Astrocyte of the spinal cord (primary cell): ENCODE measurements at regions not wholly inside any gene's neighbourhood (a gene's known extent, or its start where the extent isn't known, plus 50 kb on each side); places are given as distances from the start of the nearest gene placed in this dataset.

Source experiments
- DNase-seq: peaks from one replicate; pipeline ENCODE4 v3.0.0; 2011; ENCODE audit warnings: low read depth, low spot score
- H3K4me3 ChIP-seq: 2 replicates; pipeline ENCODE4 v1.5.1; 2011; ENCODE audit warnings: low read depth, mild to moderate bottlenecking, low read length, moderate library complexity
- in situ Hi-C: cut with HindIII; loops from 2 replicates; pipeline ENCODE4 v1.10.0; 2017; ENCODE audit warnings: low sequenced_read_pairs
- TF ChIP-seq, protein P1 (sequence below): IDR thresholded peaks from 2 replicates; pipeline ENCODE4 v1.5.1; 2012; ENCODE audit warnings: low read depth, mild to moderate bottlenecking, low read length, inconsistent platforms

DNA sequence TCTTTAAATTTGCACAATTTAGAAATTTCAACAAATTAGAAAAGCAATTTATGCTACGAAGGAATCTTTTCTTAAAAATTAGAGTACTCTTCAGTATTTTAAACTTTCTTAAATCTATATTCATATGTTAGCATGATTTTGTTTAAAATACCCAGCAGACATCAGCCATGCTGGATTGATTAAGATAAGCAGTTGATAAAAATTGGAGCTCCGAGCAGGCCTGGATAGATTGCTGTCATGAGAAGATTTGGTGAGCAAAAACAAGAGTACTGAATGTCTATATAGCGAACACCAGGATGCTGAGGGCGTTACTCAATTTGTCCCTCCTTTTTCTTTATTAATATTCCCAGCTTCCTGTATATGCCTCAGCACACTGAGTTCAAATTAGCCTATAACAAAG, 108.4 kb upstream of the SLC35B3 start:
- no peak for DNase-seq
- in situ Hi-C loops, result no loop called here
- no peak overlapping the region for H3K4me3 ChIP-seq
- TF ChIP-seq, protein P1, sequence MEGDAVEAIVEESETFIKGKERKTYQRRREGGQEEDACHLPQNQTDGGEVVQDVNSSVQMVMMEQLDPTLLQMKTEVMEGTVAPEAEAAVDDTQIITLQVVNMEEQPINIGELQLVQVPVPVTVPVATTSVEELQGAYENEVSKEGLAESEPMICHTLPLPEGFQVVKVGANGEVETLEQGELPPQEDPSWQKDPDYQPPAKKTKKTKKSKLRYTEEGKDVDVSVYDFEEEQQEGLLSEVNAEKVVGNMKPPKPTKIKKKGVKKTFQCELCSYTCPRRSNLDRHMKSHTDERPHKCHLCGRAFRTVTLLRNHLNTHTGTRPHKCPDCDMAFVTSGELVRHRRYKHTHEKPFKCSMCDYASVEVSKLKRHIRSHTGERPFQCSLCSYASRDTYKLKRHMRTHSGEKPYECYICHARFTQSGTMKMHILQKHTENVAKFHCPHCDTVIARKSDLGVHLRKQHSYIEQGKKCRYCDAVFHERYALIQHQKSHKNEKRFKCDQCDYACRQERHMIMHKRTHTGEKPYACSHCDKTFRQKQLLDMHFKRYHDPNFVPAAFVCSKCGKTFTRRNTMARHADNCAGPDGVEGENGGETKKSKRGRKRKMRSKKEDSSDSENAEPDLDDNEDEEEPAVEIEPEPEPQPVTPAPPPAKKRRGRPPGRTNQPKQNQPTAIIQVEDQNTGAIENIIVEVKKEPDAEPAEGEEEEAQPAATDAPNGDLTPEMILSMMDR, result no peak

DNA sequence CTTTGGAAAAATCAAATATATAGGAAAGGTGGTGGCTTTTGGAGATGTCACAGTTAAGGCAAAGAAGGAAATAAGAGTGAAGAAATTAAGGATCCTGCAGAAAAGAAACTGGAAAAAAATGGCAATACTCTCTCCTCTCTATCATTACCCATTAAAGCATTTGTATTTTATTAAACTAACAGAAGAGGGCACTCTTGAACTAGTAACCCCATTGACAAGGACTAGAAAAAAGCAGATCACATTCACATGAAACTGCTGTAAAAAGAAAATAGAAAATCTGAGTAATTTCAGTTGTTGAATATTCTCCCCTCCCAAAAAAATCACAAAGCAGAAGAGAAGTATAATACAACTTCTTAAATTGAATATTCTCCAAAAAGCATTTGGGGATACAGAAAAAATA, 104.1 kb upstream of the SLC35B3 start:
- peak; percentile 25 for DNase-seq
- in situ Hi-C loops, result no loop called here
- TF ChIP-seq, protein P1, result peak; percentile 27
- H3K4me3 ChIP-seq, result no peak overlapping the region

DNA sequence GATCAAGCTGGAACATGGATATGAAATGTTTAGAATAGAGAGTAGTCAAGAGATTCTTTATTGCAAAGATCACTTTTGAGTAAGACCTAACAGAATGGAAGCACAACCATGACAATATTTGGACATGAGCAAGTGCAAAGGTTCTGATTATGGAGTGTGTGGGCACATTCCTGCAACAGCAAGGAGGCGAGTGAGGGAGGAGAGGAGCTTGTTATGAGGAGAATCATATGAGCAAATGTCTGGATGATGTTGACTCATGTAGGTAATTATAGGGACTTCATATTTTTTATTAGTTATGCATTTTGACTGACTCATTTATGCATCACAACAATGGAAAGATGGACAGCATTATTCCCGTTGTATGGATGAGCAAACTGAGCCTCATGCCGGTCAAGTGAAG, 100.8 kb upstream of the SLC35B3 start:
- TF ChIP-seq, protein P1, result no peak
- no peak overlapping the region for H3K4me3 ChIP-seq
- in situ Hi-C loops, result no loop called here
- no peak for DNase-seq

DNA sequence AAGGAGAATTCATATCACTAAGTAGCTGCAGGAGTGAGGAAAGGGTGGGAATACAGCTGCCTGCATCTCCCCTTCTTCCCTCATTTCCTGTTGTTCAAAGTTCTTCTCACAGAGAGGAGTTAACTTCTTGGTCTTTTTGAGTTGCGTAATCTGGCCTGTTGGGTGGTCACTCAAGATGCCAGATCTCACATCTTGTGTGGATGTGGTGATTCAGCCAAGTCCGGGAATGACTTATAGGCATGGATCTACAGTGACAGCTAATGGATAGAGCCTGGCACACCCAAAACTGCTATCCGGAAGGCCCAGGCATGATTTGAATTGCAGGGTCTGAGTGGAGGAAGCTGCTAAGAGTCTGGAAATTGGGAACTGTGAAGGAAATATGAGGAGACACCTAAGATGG, 100.2 kb upstream of the SLC35B3 start:
- in situ Hi-C loops, result no loop called here
- DNase-seq, result no peak
- TF ChIP-seq, protein P1, result no peak
- no peak overlapping the region for H3K4me3 ChIP-seq

DNA sequence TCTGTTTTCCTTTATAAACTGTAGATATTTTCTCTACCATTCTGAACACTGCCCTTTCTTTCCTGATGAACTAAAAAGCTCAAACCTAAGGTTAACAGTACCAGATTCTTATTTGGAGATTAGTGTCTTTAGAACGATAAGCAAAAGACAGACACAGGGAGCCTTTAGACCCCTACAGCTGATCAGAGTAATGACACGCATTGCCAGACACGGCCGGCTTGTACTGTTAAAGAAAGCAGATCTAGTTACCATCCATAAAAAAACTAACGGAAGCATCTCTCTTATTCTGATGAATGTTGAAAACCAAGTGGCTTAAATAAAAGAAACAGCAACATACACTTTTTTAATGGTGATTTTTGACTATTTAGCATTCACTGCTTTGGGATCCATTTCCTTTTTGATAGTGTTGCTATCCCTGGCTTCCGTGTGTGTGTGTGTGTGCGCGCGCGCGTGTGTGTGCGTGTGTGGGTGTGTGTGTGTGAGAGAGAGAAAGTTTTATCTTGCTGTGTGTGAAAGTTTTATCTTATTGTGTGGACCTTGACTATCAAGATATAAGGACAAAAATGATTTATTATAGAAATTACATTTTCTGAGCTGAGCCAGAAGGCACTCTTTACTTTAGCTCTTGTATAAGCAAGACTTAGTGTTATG, 95.6 kb upstream of the SLC35B3 start:
- DNase-seq, result no peak
- no peak overlapping the region for H3K4me3 ChIP-seq
- TF ChIP-seq, protein P1, result no peak
- in situ Hi-C loops, result no loop called here

DNA sequence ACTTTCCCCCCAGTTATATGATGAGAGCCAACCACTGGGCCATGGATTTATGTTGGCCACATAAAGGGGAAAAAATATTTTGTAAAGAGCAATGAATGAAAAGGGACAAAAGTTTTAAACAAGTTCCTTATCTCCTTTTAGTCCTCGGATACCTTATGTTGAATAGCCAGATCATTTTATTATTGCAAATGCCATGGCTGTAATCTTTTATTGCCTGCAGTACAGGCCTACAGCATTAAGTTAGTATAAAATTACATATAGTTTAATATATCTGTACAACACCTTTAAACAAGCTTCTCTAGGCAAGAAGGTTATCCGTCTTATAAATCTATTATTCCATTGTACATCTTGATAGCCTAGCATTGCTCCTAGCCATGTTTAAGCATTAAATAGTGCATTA, 93.9 kb upstream of the SLC35B3 start:
- TF ChIP-seq, protein P1, result no peak
- no peak for DNase-seq
- no peak overlapping the region for H3K4me3 ChIP-seq
- in situ Hi-C loops, result no loop called here
